ENCODE measurements at regions not wholly inside any gene's neighbourhood (a gene's known extent, or its start where the extent isn't known, plus 50 kb on each side); places are given as distances from the start of the nearest gene placed in this dataset.

GRCh38 chr6:66198062-66198624 lies 491.1 kb upstream of the EYS start:
- no peaks in the 10 kb centered on the region for H3K4me1 ChIP-seq (ENCODE audit: control insufficient read depth, insufficient read depth, low read length)
- H4K20me1 ChIP-seq (ENCODE audit: control insufficient read depth, insufficient read depth): no peaks in the 10 kb centered on the region
- WGBS (ENCODE audit: insufficient coverage, insufficient replicate concordance, low lambda C conversion rate, missing lambda C conversion rate): 13% methylated on average over 7 of the region's 7 CpGs
- no peak overlapping the region for H3K9ac ChIP-seq (ENCODE audit: control insufficient read depth, insufficient read depth, low read length)
- no peak overlapping the region for H2AFZ ChIP-seq (ENCODE audit: control insufficient read depth, low read depth, low read length)
- BruUV-seq (replicated peaks): no TSS peak
- ChIA-PET RAD21 (ENCODE audit: unreplicated experiment) (no interaction called here), SMC1A (ENCODE audit: uncharacterized antibody, unreplicated experiment) (no interaction called here), CTCF (no interaction called here), POLR2A (no interaction called here)
- TF ChIP-seq PAX8 (IDR thresholded peaks at IDR 0.05) (no peak), FOS (IDR thresholded peaks at IDR 0.05; ENCODE audit: borderline replicate concordance, extremely low read depth, insufficient read length) (no peak), ATF2 (IDR thresholded peaks at IDR 0.05; ENCODE audit: low read length) (no peak), NR2F1 (conservative IDR thresholded peaks at IDR 0.05) (no peak), TCF3 (IDR thresholded peaks at IDR 0.05; ENCODE audit: borderline replicate concordance, insufficient read depth, low read depth, low read length) (no peak), JUNB (IDR thresholded peaks at IDR 0.05) (no peak), BMI1 (IDR thresholded peaks at IDR 0.05; ENCODE audit: borderline replicate concordance) (no peak), NFYB (IDR thresholded peaks at IDR 0.05; ENCODE audit: insufficient read depth, low read depth, low read length) (no peak), TCF12 (IDR thresholded peaks at IDR 0.05; ENCODE audit: low read depth, low read length) (no peak), CREB1 (IDR thresholded peaks at IDR 0.05; ENCODE audit: low read depth) (no peak), PKNOX1 (IDR thresholded peaks at IDR 0.05) (no peak), CHD1 (IDR thresholded peaks at IDR 0.05; ENCODE audit: low read depth, low read length) (no peak)
- ATAC-seq (no peak), FAIRE-seq (no peak), DNase-seq (ENCODE audit: low read depth, low spot score) (no peak)
- no peaks in the 10 kb centered on the region for H3K9me3 ChIP-seq (replicated peaks; ENCODE audit: control insufficient read depth, insufficient read depth, low read length)
- no peaks in the 10 kb centered on the region for H3K27me3 ChIP-seq (replicated peaks in 1 of 2; ENCODE audit: control insufficient read depth in 2 of 2, insufficient read depth in 2 of 2, low read length in 1 of 2)
- H3K36me3 ChIP-seq (ENCODE audit: control insufficient read depth in 2 of 2, insufficient read depth in 2 of 2, low read length in 1 of 2): no peaks in the 10 kb centered on the region
- in situ Hi-C loops (cut with MboI): no loop called here
- H3K4me3 ChIP-seq: no peak overlapping the region
- H3K4me2 ChIP-seq (ENCODE audit: control insufficient read depth, insufficient read depth): no peak overlapping the region
- H3K79me2 ChIP-seq (ENCODE audit: control insufficient read depth, insufficient read depth, low read length): no peaks in the 10 kb centered on the region
- H3K27ac ChIP-seq (ENCODE audit: control insufficient read depth, insufficient read depth): no peak overlapping the region
- intact Hi-C loops (cut with micrococcal nuclease; ENCODE audit: unreplicated experiment): no loop called here
